Progenitor cell of endocrine pancreas (in vitro differentiated cells): ENCODE measurements at regions not wholly inside any gene's neighbourhood (a gene's known extent, or its start where the extent isn't known, plus 50 kb on each side); places are given as distances from the start of the nearest gene placed in this dataset.

Experiments used
- DNase-seq: peaks from one replicate; pipeline ENCODE4 v3.0.0; 2021; ENCODE audit warnings: low spot score; ENCODE audit not compliant: unreplicated experiment
- H3K27ac Mint-ChIP-seq: 2 replicates; pipeline ENCODE4 v1.8.0; 2021; ENCODE audit warnings: mild to moderate bottlenecking, moderate library complexity, mixed read lengths
- H3K27me3 Mint-ChIP-seq: 2 replicates; pipeline ENCODE4 v1.8.0; 2021; ENCODE audit warnings: mixed read lengths
- H3K36me3 Mint-ChIP-seq: 2 replicates; pipeline ENCODE4 v1.8.0; 2022; ENCODE audit warnings: mixed read lengths; ENCODE audit not compliant: insufficient read depth
- H3K4me1 Mint-ChIP-seq: 2 replicates; pipeline ENCODE4 v1.8.0; 2021; ENCODE audit warnings: low read depth, mixed read lengths
- H3K4me3 Mint-ChIP-seq: 2 replicates; pipeline ENCODE4 v1.8.0; 2021; ENCODE audit warnings: low read depth, mild to moderate bottlenecking, moderate library complexity, mixed read lengths
- H3K9me3 Mint-ChIP-seq: 2 replicates; pipeline ENCODE4 v1.8.0; 2021; ENCODE audit warnings: low read depth, mixed read lengths
- CTCF ChIP-seq: fragments of 200-600 bp; sonication (generic); IDR thresholded peaks from one replicate; pipeline ENCODE4 v1.5.0; 2021; ENCODE audit warnings: antibody characterized with exemption, mild to moderate bottlenecking; ENCODE audit not compliant: unreplicated experiment

- no peak overlapping the region for H3K4me3 Mint-ChIP-seq
- no peak for DNase-seq
- no peaks in the 10 kb centered on the region for H3K36me3 Mint-ChIP-seq
- H3K9me3 Mint-ChIP-seq, result peaks cover 4% of the 10 kb centered on the region
- no peak overlapping the region for H3K27ac Mint-ChIP-seq
- TF ChIP-seq CTCF, result no peak
- H3K4me1 Mint-ChIP-seq, result no peaks in the 10 kb centered on the region
- peaks cover 4% of the 10 kb centered on the region for H3K27me3 Mint-ChIP-seq
Measured at GRCh38 chr13:31522396-31522795, 216.9 kb upstream of the RXFP2 start.

- DNase-seq, result no peak
- Mint-ChIP-seq H3K9me3 (peaks cover 6% of the 10 kb centered on the region), H3K27ac (no peak overlapping the region), H3K4me1 (no peaks in the 10 kb centered on the region), H3K4me3 (no peak overlapping the region), H3K36me3 (no peaks in the 10 kb centered on the region), H3K27me3 (no peaks in the 10 kb centered on the region)
- no peak for TF ChIP-seq CTCF
Measured at GRCh38 chr13:31528176-31528575, 211.2 kb upstream of the RXFP2 start.

GRCh38 chr13:31528758-31529157 is 210.6 kb upstream of the RXFP2 start:
- H3K27me3 Mint-ChIP-seq, result no peaks in the 10 kb centered on the region
- no peaks in the 10 kb centered on the region for H3K4me1 Mint-ChIP-seq
- H3K9me3 Mint-ChIP-seq, result peaks cover 9% of the 10 kb centered on the region
- no peak for DNase-seq
- no peak overlapping the region for H3K27ac Mint-ChIP-seq
- TF ChIP-seq CTCF, result no peak
- no peaks in the 10 kb centered on the region for H3K36me3 Mint-ChIP-seq
- no peak overlapping the region for H3K4me3 Mint-ChIP-seq

DNA sequence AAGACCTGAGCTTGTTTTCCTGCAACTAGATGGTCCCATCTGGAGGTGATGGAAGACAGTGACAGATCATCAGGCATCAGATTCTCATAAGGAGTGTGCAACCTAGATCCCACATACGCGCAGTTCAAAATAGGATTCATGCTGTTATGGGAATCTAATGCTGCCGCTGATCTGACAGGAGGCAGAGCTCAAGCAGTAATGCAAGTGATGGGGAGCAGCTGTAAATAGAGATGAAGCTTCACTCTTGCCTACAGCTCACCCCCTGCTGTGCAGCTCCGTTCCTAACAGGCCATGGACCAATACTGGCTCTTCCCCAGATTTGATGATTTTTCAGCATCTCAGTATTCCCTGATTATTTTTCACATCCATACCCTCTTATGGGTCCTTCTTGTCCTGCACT is 208.4 kb upstream of the RXFP2 start:
- no peak overlapping the region for H3K4me3 Mint-ChIP-seq

GRCh38 chr13:31537052-31537451 is 202.3 kb upstream of the RXFP2 start:
- no peak overlapping the region for H3K27ac Mint-ChIP-seq
- TF ChIP-seq CTCF, result no peak
- no peak for DNase-seq
- peaks cover 5% of the 10 kb centered on the region for H3K27me3 Mint-ChIP-seq
- H3K4me3 Mint-ChIP-seq, result no peak overlapping the region
- no peaks in the 10 kb centered on the region for H3K4me1 Mint-ChIP-seq
- H3K36me3 Mint-ChIP-seq, result no peaks in the 10 kb centered on the region
- H3K9me3 Mint-ChIP-seq, result peaks cover 5% of the 10 kb centered on the region

More for the DNA sequence above, 208.4 kb upstream of the RXFP2 start:
- Mint-ChIP-seq H3K27me3 (peaks cover under 1% of the 10 kb centered on the region), H3K9me3 (peaks cover 5% of the 10 kb centered on the region), H3K4me1 (no peaks in the 10 kb centered on the region), H3K36me3 (no peaks in the 10 kb centered on the region), H3K27ac (no peak overlapping the region)
- no peak for DNase-seq
- no peak for TF ChIP-seq CTCF
